IMR-90 (cell line): ENCODE measurements at regions not wholly inside any gene's neighbourhood (a gene's known extent, or its start where the extent isn't known, plus 50 kb on each side); places are given as distances from the start of the nearest gene placed in this dataset.

Experiments used
- ATAC-seq: fragments of 200-7000 bp; cut with Tn5 transposase; 2 replicates; pipeline ENCODE4 v1.9.1; 2020; ENCODE audit warnings: low read depth, mild to moderate bottlenecking, moderate library complexity
- BruUV-seq: library from RNA; stranded (reverse); fragments of 400-500 nt; replicated peaks from 2 replicates; lab custom pipeline; 2021; lab: Mats Ljungman, UMichigan
- CTCF ChIA-PET: fragments of 300-600 bp; formaldehyde crosslinking; extraction: SDS; loops from one replicate; lab custom pipeline; 2021; ENCODE audit warnings: antibody characterized with exemption; lab: Yijun Ruan, JAX
- POLR2A ChIA-PET: fragments of 300-600 bp; sonication (Branson Sonifier 250); formaldehyde crosslinking; loops from one replicate; lab custom pipeline; 2022; ENCODE audit warnings: antibody characterized with exemption; ENCODE audit not compliant: unreplicated experiment; lab: Charles Lee
- DNase-seq: peaks from one replicate; pipeline ENCODE4 v3.0.0; 2013
- H2AFZ ChIP-seq: replicated peaks from 2 replicates; pipeline ENCODE3; 2013; ENCODE audit warnings: low read length, mild to moderate bottlenecking; ENCODE audit not compliant: poor library complexity
- H2AK5ac ChIP-seq: 2 replicates; pipeline ENCODE4 v1.6.1; 2013; ENCODE audit warnings: low read depth, low read length, inconsistent platforms
- H2AK9ac ChIP-seq: replicated peaks from 2 replicates; pipeline ENCODE3; 2013; ENCODE audit warnings: mild to moderate bottlenecking, low read depth, low read length, moderate library complexity; ENCODE audit not compliant: poor library complexity
- H2BK120ac ChIP-seq: 2 replicates; pipeline ENCODE4 v1.6.1; 2013; ENCODE audit warnings: low read depth, low read length, inconsistent platforms
- H2BK15ac ChIP-seq: 3 replicates; pipeline ENCODE4 v1.6.1; 2013; ENCODE audit warnings: low read depth, low read length, inconsistent platforms
- H2BK20ac ChIP-seq: 2 replicates; pipeline ENCODE4 v1.6.1; 2013; ENCODE audit warnings: low read depth, mild to moderate bottlenecking, inconsistent platforms, low read length, moderate library complexity
- H2BK5ac ChIP-seq: 2 replicates; pipeline ENCODE4 v1.6.1; 2013; ENCODE audit warnings: mild to moderate bottlenecking, low read depth, low read length, inconsistent platforms; ENCODE audit not compliant: poor library complexity, severe bottlenecking
- H3K14ac ChIP-seq: replicated peaks from 2 replicates; pipeline ENCODE4 v1.6.1; 2013; ENCODE audit warnings: low read depth, low read length, inconsistent platforms
- H3K18ac ChIP-seq: 2 replicates; pipeline ENCODE4 v1.6.1; 2013; ENCODE audit warnings: low read depth, low read length, control low read depth
- H3K23ac ChIP-seq: 2 replicates; pipeline ENCODE4 v1.6.1; 2013; ENCODE audit warnings: low read depth, low read length, inconsistent platforms
- H3K27ac ChIP-seq: 2 replicates; pipeline ENCODE4 v1.5.1; 2013; ENCODE audit warnings: mild to moderate bottlenecking, control low read depth, low read length; ENCODE audit not compliant: insufficient read depth
- H3K27me3 ChIP-seq: 2 replicates; pipeline ENCODE4 v1.6.1; 2013; ENCODE audit warnings: low read length; ENCODE audit not compliant: control insufficient read depth, insufficient read depth
- H3K36me3 ChIP-seq: 2 replicates; pipeline ENCODE4 v1.6.1; 2013; ENCODE audit warnings: low read length, mixed read lengths; ENCODE audit not compliant: control insufficient read depth, insufficient read depth
- H3K4ac ChIP-seq: 2 replicates; pipeline ENCODE4 v1.6.1; 2013; ENCODE audit warnings: low read depth, low read length, inconsistent platforms
- H3K4me1 ChIP-seq: 2 replicates; pipeline ENCODE4 v1.6.1; 2013; ENCODE audit warnings: low read length, mixed read lengths; ENCODE audit not compliant: control insufficient read depth, insufficient read depth
- H3K4me2 ChIP-seq: 2 replicates; pipeline ENCODE4 v1.6.1; 2013; ENCODE audit warnings: low read depth, mild to moderate bottlenecking, control low read depth, low read length, moderate library complexity
- H3K4me3 ChIP-seq: 2 replicates; pipeline ENCODE4 v1.5.1; 2013; ENCODE audit warnings: low read depth, mild to moderate bottlenecking, control low read depth, low read length, moderate library complexity; ENCODE audit not compliant: insufficient read depth
- H3K56ac ChIP-seq: 2 replicates; pipeline ENCODE4 v1.6.1; 2013; ENCODE audit warnings: low read length, inconsistent platforms; ENCODE audit not compliant: insufficient read depth; ENCODE audit errors: extremely low read depth
- H3K79me1 ChIP-seq, 2 experiments: 2 replicates each; pipeline ENCODE4 v1.6.1; 2013; ENCODE audit warnings: low read length in 2 of 2, inconsistent platforms in 1 of 2, low read depth in 1 of 2
- H3K9ac ChIP-seq: 2 replicates; pipeline ENCODE4 v1.6.1; 2013; ENCODE audit warnings: low read depth, low read length, control low read depth
- H3K9me1 ChIP-seq: 2 replicates; pipeline ENCODE4 v1.6.1; 2013; ENCODE audit warnings: low read length, inconsistent platforms; ENCODE audit not compliant: insufficient read depth
- H3K9me3 ChIP-seq: 2 replicates; pipeline ENCODE4 v1.6.1; 2013; ENCODE audit warnings: low read length; ENCODE audit not compliant: control insufficient read depth, insufficient read depth
- H4K20me1 ChIP-seq: 2 replicates; pipeline ENCODE4 v1.6.1; 2013; ENCODE audit warnings: low read length, inconsistent platforms; ENCODE audit not compliant: insufficient read depth
- H4K5ac ChIP-seq: 2 replicates; pipeline ENCODE4 v1.6.1; 2013; ENCODE audit warnings: mild to moderate bottlenecking, low read depth, low read length, control low read depth
- H4K8ac ChIP-seq, 2 experiments: 2 replicates each; pipeline ENCODE4 v1.6.1; 2013; ENCODE audit warnings: low read depth in 2 of 2, low read length in 2 of 2, control low read depth in 1 of 2, inconsistent platforms in 1 of 2
- H4K91ac ChIP-seq: 2 replicates; pipeline ENCODE4 v1.6.1; 2013; ENCODE audit warnings: low read depth, low read length, inconsistent platforms; ENCODE audit not compliant: insufficient read depth
- BHLHE40 ChIP-seq: fragments of 150-350 bp; IDR thresholded peaks from 2 replicates; pipeline ENCODE4 v1.6.1; 2016; ENCODE audit warnings: mild to moderate bottlenecking, low read depth, low read length
- CEBPB ChIP-seq: IDR thresholded peaks from 2 replicates; pipeline ENCODE4 v1.6.1; 2012; ENCODE audit warnings: low read depth, low read length, improper control_type of control experiment
- CTCF ChIP-seq: conservative IDR thresholded peaks from 2 replicates; pipeline ENCODE4 v1.5.1; 2012; ENCODE audit warnings: mild to moderate bottlenecking, low read depth, low read length, improper control_type of control experiment
- ELK1 ChIP-seq: fragments of 150-350 bp; IDR thresholded peaks from 2 replicates; pipeline ENCODE4 v1.6.1; 2016; ENCODE audit warnings: low read depth, mild to moderate bottlenecking, low read length, moderate library complexity, borderline replicate concordance
- FOS ChIP-seq: fragments of 150-350 bp; IDR thresholded peaks from 2 replicates; pipeline ENCODE4 v1.6.1; 2016; ENCODE audit warnings: low read depth, low read length
- MAFK ChIP-seq: IDR thresholded peaks from 2 replicates; pipeline ENCODE4 v1.6.1; 2012; ENCODE audit warnings: low read depth, low read length, improper control_type of control experiment
- MXI1 ChIP-seq: IDR thresholded peaks from 2 replicates; pipeline ENCODE4 v1.6.1; 2012; ENCODE audit warnings: low read depth, mild to moderate bottlenecking, low read length, moderate library complexity, borderline replicate concordance
- NFE2L2 ChIP-seq: fragments of 150-350 bp; IDR thresholded peaks from 2 replicates; pipeline ENCODE4 v1.6.1; 2016; ENCODE audit warnings: low read depth, mild to moderate bottlenecking, low read length
- POLR2A ChIP-seq: IDR thresholded peaks from 2 replicates; pipeline ENCODE4 v1.6.1; 2012; ENCODE audit warnings: mild to moderate bottlenecking, low read depth, low read length
- RAD21 ChIP-seq: IDR thresholded peaks from 2 replicates; pipeline ENCODE4 v1.6.1; 2012; ENCODE audit warnings: low read length, improper control_type of control experiment
- RCOR1 ChIP-seq: IDR thresholded peaks from 2 replicates; pipeline ENCODE4 v1.6.1; 2012; ENCODE audit warnings: mild to moderate bottlenecking, low read length, improper control_type of control experiment; ENCODE audit not compliant: insufficient replicate concordance
- RFX5 ChIP-seq: IDR thresholded peaks from 2 replicates; pipeline ENCODE4 v1.8.0; 2012; ENCODE audit warnings: low read depth, mild to moderate bottlenecking, low read length, moderate library complexity
- SMC3 ChIP-seq: fragments of 150-350 bp; IDR thresholded peaks from 2 replicates; pipeline ENCODE4 v1.6.1; 2016; ENCODE audit warnings: low read depth, mild to moderate bottlenecking, antibody characterized with exemption, low read length, moderate library complexity
- USF2 ChIP-seq: fragments of 150-350 bp; IDR thresholded peaks from 2 replicates; pipeline ENCODE4 v1.6.1; 2017; ENCODE audit warnings: mild to moderate bottlenecking, antibody characterized with exemption, low read length, low read depth
- WGBS, 2 experiments: methylation state at CpG; one replicate each; pipeline versions ENCODE4 v1.1.5 to v1.1.7; 2013; ENCODE audit warnings: missing lambda C conversion rate in 2 of 2; ENCODE audit not compliant: insufficient read length in 1 of 2; ENCODE audit errors: extremely low coverage in 2 of 2; 5-methylcytosine and 5-hydroxymethylcytosine counted together
- dilution Hi-C: fragments of 300-500 bp; cut with HindIII; formaldehyde crosslinking; loops from one replicate; pipeline ENCODE4 v1.14.3; 2018; ENCODE audit warnings: low sequenced_read_pairs; ENCODE audit not compliant: unreplicated experiment
- in situ Hi-C: fragments of 300-500 bp; cut with MboI; formaldehyde crosslinking; loops from 3 replicates; pipeline ENCODE4 v1.14.3; 2019; ENCODE audit warnings: low sequenced_read_pairs, inconsistent platforms, mixed read lengths
- intact Hi-C: fragments of 100-400 bp; cut with micrococcal nuclease; formaldehyde crosslinking; loops from 2 replicates; pipeline ENCODE4 v1.10.0; 2022

GRCh38 chr15:57832183-57832582, 125.7 kb downstream of the POLR2M start:
- no peaks in the 10 kb centered on the region for H3K4me1 ChIP-seq
- WGBS, 2 experiments: no CpG with 5 or more reads among the region's 1 CpG
- in situ Hi-C loops: no loop called here

More at GRCh38 chr15:57832183-57832582, 125.7 kb downstream of the POLR2M start:
- Histone ChIP-seq H3K9ac (no peak overlapping the region), H3K4me2 (no peak overlapping the region), H2BK15ac (no peak overlapping the region), H4K91ac (no peak overlapping the region), H3K36me3 (no peaks in the 10 kb centered on the region), H4K20me1 (no peaks in the 10 kb centered on the region), H3K23ac (no peak overlapping the region), H2BK120ac (no peak overlapping the region), H2AK9ac (no peak overlapping the region), H3K79me1 (no peaks in the 10 kb centered on the region), H3K9me3 (no peaks in the 10 kb centered on the region), H4K8ac (no peak overlapping the region), H2BK5ac (no peak overlapping the region), H2AK5ac (no peak overlapping the region), H2AFZ (no peak overlapping the region), H3K14ac (no peak overlapping the region), H2BK20ac (no peak overlapping the region), H3K4ac (no peak overlapping the region), H3K27ac (no peak overlapping the region), H3K4me3 (no peak overlapping the region), H3K56ac (no peak overlapping the region), H3K27me3 (no peaks in the 10 kb centered on the region), H3K18ac (no peak overlapping the region), H3K9me1 (no peaks in the 10 kb centered on the region), H4K5ac (no peak overlapping the region)
- BruUV-seq: no TSS peak
- ATAC-seq: no peak
- dilution Hi-C loops (no loop called here), intact Hi-C loops (no loop called here)
- no peak for TF ChIP-seq RCOR1
- no peak for TF ChIP-seq CTCF
- no peak for TF ChIP-seq BHLHE40
- TF ChIP-seq CEBPB: no peak
- TF ChIP-seq NFE2L2: no peak
- TF ChIP-seq RAD21: no peak
- no peak for TF ChIP-seq SMC3
- TF ChIP-seq RFX5: no peak
- no peak for TF ChIP-seq MAFK
- no peak for TF ChIP-seq FOS
- TF ChIP-seq POLR2A: no peak
- TF ChIP-seq ELK1: no peak
- TF ChIP-seq MXI1: no peak
- no peak for TF ChIP-seq USF2
- DNase-seq: no peak
- POLR2A ChIA-PET: no interaction called here
- CTCF ChIA-PET: no interaction called here
